Non-pigmented ciliary epithelial cell (primary cell): ENCODE measurements at regions not wholly inside any gene's neighbourhood (a gene's known extent, or its start where the extent isn't known, plus 50 kb on each side); places are given as distances from the start of the nearest gene placed in this dataset.
"Not testable (repeated sequence)": the region's sequence is repeated elsewhere in the genome, so short reads cannot be mapped to it uniquely, and the experiment has no call there.

Experiments used
- DNase-seq: peaks from one replicate; pipeline ENCODE4 v3.0.0-alpha.2; 2010; ENCODE audit warnings: low read depth

GRCh38 chr13:47705185-47705584 is 295.9 kb downstream of the SUCLA2 start:
- DNase-seq: no peak

- DNase-seq: no peak
Measured at GRCh38 chr13:47696674-47697073, 304.4 kb downstream of the SUCLA2 start.

- DNase-seq: no peak
Measured at GRCh38 chr13:47687577-47687976, 313.5 kb downstream of the SUCLA2 start.

- DNase-seq: not testable (repeated sequence)
Measured at GRCh38 chr13:47685156-47685555, 315.9 kb downstream of the SUCLA2 start.

- DNase-seq: no peak
Measured at GRCh38 chr13:47680748-47681147, 320.3 kb downstream of the SUCLA2 start.

- no peak for DNase-seq
Measured at GRCh38 chr13:47679401-47679800, 321.7 kb downstream of the SUCLA2 start.

- DNase-seq: no peak
Measured at GRCh38 chr13:47678201-47678968, 322.7 kb downstream of the SUCLA2 start.

GRCh38 chr13:47675871-47676270 is 325.2 kb downstream of the SUCLA2 start:
- DNase-seq: no peak

GRCh38 chr13:47673009-47673850 is 327.8 kb downstream of the SUCLA2 start:
- DNase-seq: peak; percentile 86

- DNase-seq: no peak
Measured at GRCh38 chr13:47672245-47673008, 328.6 kb downstream of the SUCLA2 start.

- no peak for DNase-seq
Measured at GRCh38 chr13:47671776-47672175, 329.3 kb downstream of the SUCLA2 start.

- no peak for DNase-seq
Measured at GRCh38 chr13:47665043-47665442, 336.0 kb downstream of the SUCLA2 start.

- DNase-seq: no peak
Measured at GRCh38 chr13:47661076-47661475, 340.0 kb downstream of the SUCLA2 start.

GRCh38 chr13:47656651-47657050 is 344.4 kb downstream of the SUCLA2 start:
- no peak for DNase-seq

- DNase-seq: no peak
Measured at GRCh38 chr13:47650209-47650608, 350.9 kb downstream of the SUCLA2 start.

GRCh38 chr13:47647001-47647400 is 354.1 kb downstream of the SUCLA2 start:
- no peak for DNase-seq

GRCh38 chr13:47646298-47646697 is 354.8 kb downstream of the SUCLA2 start:
- no peak for DNase-seq

GRCh38 chr13:47639738-47640447 is 361.2 kb downstream of the SUCLA2 start:
- no peak for DNase-seq

- no peak for DNase-seq
Measured at GRCh38 chr13:47638627-47639026, 362.4 kb downstream of the SUCLA2 start.

- no peak for DNase-seq
Measured at GRCh38 chr13:47632311-47632710, 368.8 kb downstream of the SUCLA2 start.

- peak; percentile 36 for DNase-seq
Measured at GRCh38 chr13:47628666-47629065, 372.4 kb downstream of the SUCLA2 start.

GRCh38 chr13:47623862-47624261 is 377.2 kb downstream of the SUCLA2 start:
- DNase-seq: no peak
